ENCODE measurements at regions not wholly inside any gene's neighbourhood (a gene's known extent, or its start where the extent isn't known, plus 50 kb on each side); places are given as distances from the start of the nearest gene placed in this dataset.
A peak's percentile ranks its signal among the peaks of the same experiment; 100 is the strongest.

- no peak for DNase-seq
Measured at GRCh38 chr12:124227951-124228711, 66.8 kb upstream of the RFLNA start.

- no peak for DNase-seq
Measured at GRCh38 chr12:124229520-124229919, 65.4 kb upstream of the RFLNA start.

DNA sequence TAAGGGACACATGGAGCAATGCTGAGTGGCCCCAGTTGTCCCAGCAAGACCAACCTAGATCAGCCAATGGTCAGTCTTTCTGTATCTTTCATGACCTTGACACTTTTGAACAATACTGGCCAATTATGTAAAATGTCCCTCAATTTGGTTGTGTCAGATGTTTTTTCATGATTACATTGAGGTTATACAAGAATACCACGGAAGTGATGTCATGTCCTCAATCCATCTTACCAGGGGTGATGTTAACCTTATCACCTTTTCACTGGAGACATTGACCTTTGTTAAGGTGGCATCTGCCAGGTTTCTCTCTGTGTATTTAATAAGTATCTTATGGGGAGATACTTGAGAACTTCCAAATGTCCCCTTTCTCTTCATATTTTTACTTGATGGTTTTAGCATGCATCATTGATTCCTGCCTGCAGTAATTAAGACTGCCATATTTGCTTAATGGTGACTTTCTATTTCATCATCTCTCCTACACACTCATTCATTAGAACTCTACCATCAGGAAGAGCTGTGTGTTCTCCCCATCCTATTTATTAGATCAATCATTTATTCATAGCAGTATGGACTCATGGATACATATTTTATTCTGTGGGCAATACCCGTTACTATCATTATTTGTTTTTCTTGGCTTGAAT is 64.7 kb upstream of the RFLNA start:
- no peak for DNase-seq

- DNase-seq = no peak
Measured at GRCh38 chr12:124230789-124231188, 64.1 kb upstream of the RFLNA start.

- no peak for DNase-seq
Measured at GRCh38 chr12:124231980-124232653, 62.8 kb upstream of the RFLNA start.

DNA sequence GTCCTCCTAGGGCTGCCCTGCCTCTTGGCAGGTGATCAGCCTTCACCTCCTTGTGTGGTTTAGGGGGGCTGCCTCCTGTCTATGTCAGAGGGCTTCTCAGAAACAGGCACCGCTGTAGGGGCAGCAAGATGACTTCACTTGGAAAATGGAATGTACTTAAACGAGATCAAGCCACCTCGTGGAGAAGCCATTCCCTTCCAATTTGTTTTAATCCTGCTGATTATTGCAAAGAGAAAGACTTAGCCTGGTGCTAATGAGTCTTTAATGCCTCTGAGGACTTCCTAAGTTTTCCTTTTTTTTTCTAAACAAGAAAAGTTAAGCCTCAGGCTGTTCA is 62.3 kb upstream of the RFLNA start:
- DNase-seq = no peak

GRCh38 chr12:124233041-124233796 is 61.7 kb upstream of the RFLNA start:
- DNase-seq = no peak

DNA sequence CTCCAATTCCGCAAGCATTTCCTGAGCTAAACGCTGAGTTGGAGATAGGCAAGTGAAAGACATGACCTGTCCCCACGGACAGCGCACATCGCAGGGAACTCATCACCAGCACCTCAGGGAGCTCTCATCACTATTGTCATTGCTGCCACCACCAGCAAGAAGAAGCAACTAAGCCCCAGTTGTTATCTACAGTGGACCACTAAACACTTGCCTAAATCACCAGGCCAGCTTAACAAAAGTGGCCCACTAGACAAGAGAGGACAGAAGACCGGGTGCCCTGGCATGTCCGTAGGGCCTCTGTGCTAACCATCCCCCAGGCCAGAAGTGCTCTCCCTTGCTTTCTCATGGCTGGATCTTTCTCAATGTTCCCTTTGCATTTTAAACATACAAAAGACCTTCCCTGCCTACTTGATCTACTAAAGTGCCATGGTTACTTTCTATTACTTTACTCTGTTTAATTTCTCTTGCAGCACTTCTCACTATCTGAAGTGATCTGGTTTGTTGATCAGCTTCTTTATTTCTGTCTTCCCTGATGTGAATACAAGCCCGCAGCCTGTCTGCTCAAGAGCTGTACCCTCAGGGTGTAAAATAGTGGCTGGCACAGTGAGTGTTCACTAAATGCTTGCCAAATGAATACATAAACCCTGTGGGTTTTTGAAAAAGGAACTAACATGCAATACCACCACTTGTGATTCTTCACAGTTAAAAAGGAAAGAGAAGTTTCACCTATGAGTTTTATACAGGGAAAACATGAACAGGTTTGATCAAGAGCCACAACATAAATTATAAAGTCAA is 60.9 kb upstream of the RFLNA start:
- DNase-seq = no peak

- no peak for DNase-seq
Measured at GRCh38 chr12:124236625-124237031, 58.3 kb upstream of the RFLNA start.

- DNase-seq = no peak
Measured at GRCh38 chr12:124238886-124239285, 56.0 kb upstream of the RFLNA start.

GRCh38 chr12:124240493-124240892 is 54.4 kb upstream of the RFLNA start:
- peak; percentile 20 for DNase-seq

DNA sequence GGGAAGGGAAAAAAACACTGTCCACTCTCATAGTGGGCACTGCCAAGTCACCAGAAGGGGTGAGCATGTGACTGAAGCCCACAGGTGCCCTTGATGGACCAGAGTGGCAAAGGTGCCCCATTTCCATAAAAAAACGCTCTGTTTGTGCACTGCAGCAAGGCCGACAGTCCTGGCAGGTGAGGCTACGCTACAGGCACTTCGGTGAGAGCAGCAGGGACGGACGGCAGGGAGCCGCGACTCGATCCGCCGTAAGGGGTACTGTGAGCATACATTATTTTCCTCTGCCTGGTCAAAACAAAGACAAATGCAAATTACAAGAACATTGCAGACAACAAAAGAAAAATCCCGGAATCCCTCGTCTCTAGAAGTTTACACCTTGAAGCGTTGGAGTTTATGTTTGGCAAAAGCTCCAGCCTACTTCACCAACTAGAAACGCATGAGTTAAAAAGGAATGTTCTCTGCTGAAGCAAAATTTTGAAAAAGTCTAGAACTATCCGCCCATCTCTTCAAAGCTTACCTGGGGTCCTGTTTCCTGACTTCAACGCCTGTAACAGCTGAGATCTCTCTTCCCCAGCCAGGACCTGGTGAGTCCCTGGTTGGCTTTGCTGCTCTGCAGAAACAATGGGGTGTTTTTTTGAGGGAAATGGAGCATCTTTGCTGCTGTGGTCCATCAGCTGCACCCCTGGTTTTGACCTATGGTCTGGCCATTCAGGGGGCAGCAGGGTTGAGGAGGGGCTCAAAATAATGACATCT is 52.9 kb upstream of the RFLNA start:
- no peak for DNase-seq

DNA sequence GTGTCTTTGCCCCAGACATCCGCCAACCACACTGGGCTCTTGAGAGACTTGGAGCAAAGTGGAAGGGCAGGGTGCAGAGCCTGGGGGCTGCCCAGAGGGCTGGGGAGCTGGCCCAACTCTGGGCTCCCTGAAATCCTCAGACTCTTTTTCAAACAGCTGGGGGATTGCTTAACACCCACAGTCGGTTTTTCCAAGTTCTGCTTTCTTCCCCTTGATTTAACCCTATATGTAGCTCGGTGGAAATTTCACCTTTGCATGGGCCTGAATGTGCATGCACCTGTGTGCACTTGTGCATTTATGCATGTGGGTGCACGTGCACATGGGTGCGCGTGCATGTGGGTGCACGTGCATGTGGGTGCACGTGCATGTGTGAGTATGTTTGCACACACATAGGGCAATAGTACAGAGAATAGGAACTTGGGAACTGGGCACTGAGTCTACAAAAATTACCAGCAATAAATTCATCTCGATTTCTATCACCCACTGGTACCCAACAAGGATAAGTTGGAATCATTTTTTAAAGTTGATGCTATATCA is 52.3 kb upstream of the RFLNA start:
- no peak for DNase-seq

- DNase-seq = no peak
Measured at GRCh38 chr12:124243936-124244335, 51.0 kb upstream of the RFLNA start.
